ENCODE measurements at regions not wholly inside any gene's neighbourhood (a gene's known extent, or its start where the extent isn't known, plus 50 kb on each side); places are given as distances from the start of the nearest gene placed in this dataset.

GRCh38 chr5:179455320-179455719, 95.0 kb upstream of the RUFY1 start:
- no peak for TF ChIP-seq CTCF (IDR thresholded peaks at IDR 0.05)
- no peak for TF ChIP-seq POLR2A (IDR thresholded peaks at IDR 0.05)
- peak in 1 of 2 donors; percentile 70 for DNase-seq (ENCODE audit: low spot score in 2 of 2)
- intact Hi-C loops (cut with DNase I; ENCODE audit: low total_unique reads) = no loop called here
- H3K4me3 ChIP-seq (ENCODE audit: low read depth, poor library complexity, severe bottlenecking) = no peak overlapping the region
- 81 to 85% methylated on average over 15 of the region's 15 CpGs for WGBS, 2 donors

GRCh38 chr5:179454356-179454755, 96.0 kb upstream of the RUFY1 start:
- peak in 1 of 2 donors; percentile 75 for DNase-seq (ENCODE audit: low spot score in 2 of 2)
- TF ChIP-seq POLR2A (IDR thresholded peaks at IDR 0.05) (no peak), CTCF (IDR thresholded peaks at IDR 0.05) (no peak)
- WGBS, 2 donors = 84 to 88% methylated on average over 9 of the region's 9 CpGs

GRCh38 chr5:179453616-179454015, 96.7 kb upstream of the RUFY1 start:
- WGBS, 2 donors = 66 to 85% methylated on average over 7 of the region's 7 CpGs
- no peak for DNase-seq (ENCODE audit: low spot score in 2 of 2)
- TF ChIP-seq POLR2A (IDR thresholded peaks at IDR 0.05) = no peak
- TF ChIP-seq CTCF (IDR thresholded peaks at IDR 0.05) = no peak
- intact Hi-C loops (cut with DNase I; ENCODE audit: low total_unique reads) = no loop called here
- H3K4me3 ChIP-seq (ENCODE audit: low read depth, poor library complexity, severe bottlenecking) = no peak overlapping the region

More at GRCh38 chr5:179454356-179454755, 96.0 kb upstream of the RUFY1 start:
- intact Hi-C loops (cut with DNase I; ENCODE audit: low total_unique reads) = no loop called here
- no peak overlapping the region for H3K4me3 ChIP-seq (ENCODE audit: low read depth, poor library complexity, severe bottlenecking)

- DNase-seq (ENCODE audit: low spot score in 2 of 2) = no peak
- 86 to 94% methylated on average over 19 to 20 of the region's 20 CpGs for WGBS, 2 donors
- TF ChIP-seq POLR2A (IDR thresholded peaks at IDR 0.05) (no peak), CTCF (IDR thresholded peaks at IDR 0.05) (no peak)
- intact Hi-C loops (cut with DNase I; ENCODE audit: low total_unique reads) = no loop called here
- no peak overlapping the region for H3K4me3 ChIP-seq (ENCODE audit: low read depth, poor library complexity, severe bottlenecking)
Measured at GRCh38 chr5:179452356-179453230, 97.8 kb upstream of the RUFY1 start.

- no peak overlapping the region for H3K4me3 ChIP-seq (ENCODE audit: low read depth, poor library complexity, severe bottlenecking)
- no peak for DNase-seq (ENCODE audit: low spot score in 2 of 2)
- 63 to 75% methylated on average over 3 of the region's 4 CpGs for WGBS, 2 donors
- TF ChIP-seq POLR2A (IDR thresholded peaks at IDR 0.05) = no peak
- no peak for TF ChIP-seq CTCF (IDR thresholded peaks at IDR 0.05)
- intact Hi-C loops (cut with DNase I; ENCODE audit: low total_unique reads) = no loop called here
Measured at GRCh38 chr5:179451828-179452196, 98.5 kb upstream of the RUFY1 start.

All from lower leg skin (tissue), 4 donors.